K562 (cell line): ENCODE measurements at regions not wholly inside any gene's neighbourhood (a gene's known extent, or its start where the extent isn't known, plus 50 kb on each side); places are given as distances from the start of the nearest gene placed in this dataset.

Experiments used
- ASH1L ChIP-seq: fragments of 450-650 bp; IDR thresholded peaks from 2 replicates; pipeline ENCODE4 v1.6.1; 2018; ENCODE audit warnings: borderline replicate concordance, mild to moderate bottlenecking, low read depth; ENCODE audit not compliant: partially characterized antibody
- ATF7 ChIP-seq: fragments of 450-650 bp; IDR thresholded peaks from 2 replicates; pipeline ENCODE4 v1.7.1; 2014; ENCODE audit warnings: mild to moderate bottlenecking, moderate library complexity
- HNRNPLL ChIP-seq: fragments of 200-400 bp; formaldehyde crosslinking; IDR thresholded peaks from 2 replicates; pipeline ENCODE4 v1.6.1; 2017; ENCODE audit warnings: low read length, low read depth, mild to moderate bottlenecking; ENCODE audit not compliant: poor library complexity, severe bottlenecking
- HOXB6 ChIP-seq: fragments of 250-450 bp; sonication (Bioruptor Pico); IDR thresholded peaks from 2 replicates; pipeline ENCODE4 v1.5.1; 2022; ENCODE audit warnings: mild to moderate bottlenecking, borderline replicate concordance
- JUND ChIP-seq, 2 experiments: IDR thresholded peaks; 2 replicates in 1 of 2; 3 replicates in 1 of 2; pipeline ENCODE4 v1.6.1; 2011; ENCODE audit warnings: borderline replicate concordance in 2 of 2, low read depth in 2 of 2, low read length in 2 of 2, improper control_type of control experiment in 1 of 2, missing biosample characterization in 1 of 2, missing genetic modification characterization in 1 of 2, missing genetic modification reagents in 1 of 2
- NRF1 ChIP-seq, 2 experiments: fragments of 450-650 bp; IDR thresholded peaks in 1 of 2; conservative IDR thresholded peaks in 1 of 2; 2 replicates each; pipeline ENCODE4 v1.6.1; 2014; ENCODE audit warnings: mild to moderate bottlenecking in 2 of 2
- PPARD ChIP-seq: fragments of 250-450 bp; sonication (Bioruptor Pico); IDR thresholded peaks from 2 replicates; pipeline ENCODE4 v1.8.0; 2022; ENCODE audit warnings: inconsistent platforms, mild to moderate bottlenecking, moderate library complexity
- RAD21 ChIP-seq, 2 experiments: fragments of 250-450 bp in 1 of 2; fragments of 450-650 bp in 1 of 2; sonication (Bioruptor Pico) in 1 of 2; formaldehyde crosslinking in 1 of 2; IDR thresholded peaks in 1 of 2; conservative IDR thresholded peaks in 1 of 2; 2 replicates each; pipeline versions ENCODE4 v1.4.0 to v1.8.0; 2020 to 2022; ENCODE audit warnings: mild to moderate bottlenecking in 2 of 2, moderate library complexity in 1 of 2
- RBM14 ChIP-seq: fragments of 200-400 bp; formaldehyde crosslinking; IDR thresholded peaks from 2 replicates; pipeline ENCODE4 v1.6.1; 2018; ENCODE audit warnings: low read depth, mild to moderate bottlenecking, low read length, moderate library complexity, borderline replicate concordance; ENCODE audit not compliant: insufficient read depth
- SMAD4 ChIP-seq: fragments of 250-450 bp; sonication (Bioruptor Pico); conservative IDR thresholded peaks from 2 replicates; pipeline ENCODE4 v1.8.0; 2021; ENCODE audit warnings: inconsistent platforms, mild to moderate bottlenecking, moderate library complexity
- SNIP1 ChIP-seq: fragments of 450-650 bp; IDR thresholded peaks from 2 replicates; pipeline ENCODE4 v1.7.1; 2017; ENCODE audit warnings: low read depth, mild to moderate bottlenecking
- SRSF1 ChIP-seq: fragments of 200-400 bp; formaldehyde crosslinking; IDR thresholded peaks from 2 replicates; pipeline ENCODE4 v1.6.1; 2017; ENCODE audit warnings: mild to moderate bottlenecking, low read depth, low read length, moderate library complexity
- ZEB2 ChIP-seq: fragments of 450-650 bp; IDR thresholded peaks from 2 replicates; pipeline ENCODE4 v1.6.1; 2016
- TF ChIP-seq, protein P1 (sequence below), 3 experiments: fragments of 200-800 bp in 1 of 3; sonication (Bioruptor generic) in 1 of 3; sonication (generic) in 1 of 3; formaldehyde crosslinking in 1 of 3; IDR thresholded peaks; 2 replicates each; pipeline versions ENCODE4 v1.6.1 to v1.8.0; 2016 to 2022; ENCODE audit warnings: mild to moderate bottlenecking in 2 of 3, missing compliant biosample characterization in 2 of 3, missing genetic modification characterization in 2 of 3, missing genetic modification reagents in 1 of 3
- TF ChIP-seq, protein P2 (sequence below): sonication (generic); formaldehyde crosslinking; IDR thresholded peaks from 2 replicates; pipeline ENCODE4 v1.8.1; 2022; ENCODE audit warnings: missing genetic modification reagents

DNA sequence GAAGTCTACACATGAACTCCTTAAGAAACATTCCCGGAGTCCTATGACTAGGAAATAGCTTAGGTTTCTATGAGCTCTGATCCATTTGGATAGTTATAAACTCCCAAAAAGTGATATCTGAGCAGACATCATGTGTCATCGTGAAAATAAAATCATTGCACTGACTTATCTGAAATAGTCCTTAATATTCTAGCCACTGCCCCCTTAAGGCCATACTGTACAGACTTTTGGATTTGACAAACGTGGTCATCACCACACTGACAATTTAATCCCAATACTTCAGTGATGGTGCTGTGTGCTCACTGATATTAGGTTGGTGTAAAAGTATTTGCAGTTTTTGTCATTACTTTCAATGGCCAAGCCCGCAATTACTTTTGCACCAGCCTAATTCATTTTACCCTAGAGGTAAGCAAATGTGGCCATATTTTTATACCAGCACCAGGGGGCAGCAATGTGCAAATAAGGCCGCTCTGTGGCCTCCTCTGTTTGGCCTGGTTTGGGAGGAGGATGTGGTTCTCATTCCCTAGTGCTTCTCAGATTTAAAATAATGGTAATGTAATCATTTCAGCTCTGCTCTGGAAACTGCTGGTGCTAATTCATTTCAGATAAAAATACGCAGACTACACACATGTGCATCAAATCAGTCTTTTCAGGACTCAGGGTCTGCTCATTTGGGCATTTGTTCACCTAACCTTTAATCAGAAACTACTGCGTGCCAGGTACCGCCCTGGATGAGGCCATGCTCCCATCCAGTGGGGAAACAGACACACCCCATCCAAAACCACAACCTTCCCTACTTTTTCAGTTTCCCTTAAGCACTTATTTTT lies 196.4 kb upstream of the C1QTNF7 start (continued):
- TF ChIP-seq RAD21 (CRISPR knock-in tag; conservative IDR thresholded peaks at IDR 0.05 in 1 of 2, IDR thresholded peaks at IDR 0.05 in 1 of 2) = peak; percentile 47 to 75; a peak in 3 of 4 replicates
- TF ChIP-seq HOXB6 (CRISPR knock-in tag) = no peak
- TF ChIP-seq, protein P1, sequence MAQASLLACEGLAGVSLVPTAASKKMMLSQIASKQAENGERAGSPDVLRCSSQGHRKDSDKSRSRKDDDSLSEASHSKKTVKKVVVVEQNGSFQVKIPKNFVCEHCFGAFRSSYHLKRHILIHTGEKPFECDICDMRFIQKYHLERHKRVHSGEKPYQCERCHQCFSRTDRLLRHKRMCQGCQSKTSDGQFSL (CRISPR knock-in tag; IDR thresholded peaks at IDR 0.05) = no peak
- TF ChIP-seq, protein P1 (tag; IDR thresholded peaks at IDR 0.05) = no peak
- no peak for TF ChIP-seq NRF1 (conservative IDR thresholded peaks at IDR 0.05 in 1 of 2, IDR thresholded peaks at IDR 0.05 in 1 of 2)
- TF ChIP-seq SRSF1 = no peak
- TF ChIP-seq ATF7 = peak; percentile 51; the same call in 1 of the 2 replicates
- TF ChIP-seq SNIP1 = no peak
- no peak for TF ChIP-seq HNRNPLL
- TF ChIP-seq ASH1L = peak; percentile 32
- 0 out of 2 replicates have a peak, but pooled peaks have one; percentile 5 for TF ChIP-seq JUND (IDR thresholded peaks at IDR 0.05; ENCODE audit: borderline replicate concordance, low read depth, low read length)
- no peak for TF ChIP-seq JUND (tag; IDR thresholded peaks at IDR 0.05; ENCODE audit: borderline replicate concordance, low read depth, low read length)
- TF ChIP-seq, protein P2, sequence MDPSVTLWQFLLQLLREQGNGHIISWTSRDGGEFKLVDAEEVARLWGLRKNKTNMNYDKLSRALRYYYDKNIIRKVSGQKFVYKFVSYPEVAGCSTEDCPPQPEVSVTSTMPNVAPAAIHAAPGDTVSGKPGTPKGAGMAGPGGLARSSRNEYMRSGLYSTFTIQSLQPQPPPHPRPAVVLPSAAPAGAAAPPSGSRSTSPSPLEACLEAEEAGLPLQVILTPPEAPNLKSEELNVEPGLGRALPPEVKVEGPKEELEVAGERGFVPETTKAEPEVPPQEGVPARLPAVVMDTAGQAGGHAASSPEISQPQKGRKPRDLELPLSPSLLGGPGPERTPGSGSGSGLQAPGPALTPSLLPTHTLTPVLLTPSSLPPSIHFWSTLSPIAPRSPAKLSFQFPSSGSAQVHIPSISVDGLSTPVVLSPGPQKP = no peak
- no peak for TF ChIP-seq SMAD4
- no peak for TF ChIP-seq RBM14
- TF ChIP-seq PPARD (CRISPR knock-in tag) = no peak
- TF ChIP-seq ZEB2 = peak; percentile 28; the same call in 1 of the 2 replicates
